HepG2 (cell line): ENCODE measurements at regions not wholly inside any gene's neighbourhood (a gene's known extent, or its start where the extent isn't known, plus 50 kb on each side); places are given as distances from the start of the nearest gene placed in this dataset.

Experiments
- ATAC-seq: fragments of 200-7000 bp; cut with Tn5 transposase; 3 replicates; pipeline ENCODE4 v1.9.1; 2020; ENCODE audit warnings: mild to moderate bottlenecking, moderate library complexity
- BruUV-seq: library from RNA; stranded (reverse); fragments of 400-500 nt; replicated peaks from 2 replicates; lab custom pipeline; 2021; lab: Mats Ljungman, UMichigan
- CTCF ChIA-PET: fragments of 300-600 bp; formaldehyde crosslinking; extraction: SDS; loops from one replicate; lab custom pipeline; 2021; ENCODE audit warnings: low total read pairs, inconsistent platforms, low intra/inter-chr PET ratio; lab: Yijun Ruan, JAX
- POLR2A ChIA-PET: fragments of 350-600 bp; sonication (Branson Sonifier 250); formaldehyde crosslinking; loops from one replicate; lab custom pipeline; 2020; ENCODE audit warnings: antibody characterized with exemption, inconsistent platforms; lab: Yijun Ruan, JAX
- DNase-seq: peaks from one replicate; pipeline ENCODE4 v3.0.0-alpha.2; 2015; ENCODE audit warnings: low spot score
- FAIRE-seq: peaks from 3 replicates; lab custom pipeline; 2011; peaks lifted over from hg19 to GRCh38; lab: Jason Lieb, UNC
- H2AFZ ChIP-seq: one replicate; pipeline ENCODE4 v1.6.1; 2011; ENCODE audit warnings: low read length, inconsistent platforms
- H3K27ac ChIP-seq: fragments of 300-600 bp; 3 replicates; pipeline ENCODE4 v1.8.0; 2011; ENCODE audit warnings: mixed run types, mild to moderate bottlenecking, mixed read lengths, low read length, inconsistent platforms; ENCODE audit not compliant: insufficient read depth; ENCODE audit errors: extremely low read length
- H3K27me3 ChIP-seq, 2 experiments: fragments of 200-600 bp in 1 of 2; 2 replicates in 1 of 2; 3 replicates in 1 of 2; pipeline versions ENCODE4 v1.6.0 to v1.8.0; 2011; ENCODE audit warnings: low read length in 2 of 2, mild to moderate bottlenecking in 2 of 2, moderate library complexity in 2 of 2, inconsistent platforms in 1 of 2; ENCODE audit not compliant: insufficient read depth in 2 of 2, control insufficient read depth in 1 of 2
- H3K36me3 ChIP-seq, 2 experiments: fragments of 200-600 bp in 1 of 2; replicated peaks in 1 of 2; 2 replicates in 1 of 2; 3 replicates in 1 of 2; pipeline versions ENCODE4 v1.5.1 to v1.8.0; 2011; ENCODE audit warnings: low read length in 2 of 2, inconsistent platforms in 1 of 2; ENCODE audit not compliant: insufficient read depth in 2 of 2, control insufficient read depth in 1 of 2
- H3K4me1 ChIP-seq: 2 replicates; pipeline ENCODE4 v1.5.1; 2012; ENCODE audit warnings: low read length, inconsistent platforms; ENCODE audit not compliant: insufficient read depth
- H3K4me2 ChIP-seq: 2 replicates; pipeline ENCODE4 v1.6.0; 2011; ENCODE audit warnings: low read depth, low read length, inconsistent platforms
- H3K4me3 ChIP-seq, 3 experiments: fragments of 200-600 bp in 1 of 3; sonication (generic), shearing (Covaris generic) in 1 of 3; replicated peaks in 1 of 3; 2 replicates each; pipeline ENCODE4 v1.5.1; 2011 to 2016; ENCODE audit warnings: low read length in 3 of 3, inconsistent platforms in 2 of 3, low read depth in 2 of 3, mild to moderate bottlenecking in 2 of 3, control low read depth in 1 of 3, mixed read lengths in 1 of 3; ENCODE audit not compliant: insufficient read depth in 1 of 3
- H3K79me2 ChIP-seq: one replicate; pipeline ENCODE4 v1.6.1; 2011; ENCODE audit warnings: low read length, inconsistent platforms; ENCODE audit not compliant: insufficient read depth
- H3K9ac ChIP-seq: 2 replicates; pipeline ENCODE4 v1.6.0; 2011; ENCODE audit warnings: mild to moderate bottlenecking, low read depth, low read length, inconsistent platforms; ENCODE audit not compliant: insufficient read depth
- H3K9me3 ChIP-seq: 2 replicates; pipeline ENCODE4 v1.5.1; 2012; ENCODE audit warnings: mild to moderate bottlenecking, low read length
- H4K20me1 ChIP-seq: 2 replicates; pipeline ENCODE4 v1.6.0; 2011; ENCODE audit warnings: inconsistent platforms, mild to moderate bottlenecking, low read length, moderate library complexity; ENCODE audit not compliant: insufficient read depth
- FLYWCH1 ChIP-seq: sonication (generic); formaldehyde crosslinking; IDR thresholded peaks from 2 replicates; pipeline ENCODE4 v1.8.1; 2023; ENCODE audit warnings: mild to moderate bottlenecking, missing genetic modification reagents
- IRF2 ChIP-seq: IDR thresholded peaks from 2 replicates; pipeline ENCODE4 v1.6.1; 2018; ENCODE audit warnings: missing genetic modification reagents, missing compliant biosample characterization
- MAFG ChIP-seq: sonication (generic); formaldehyde crosslinking; IDR thresholded peaks from 2 replicates; pipeline ENCODE4 v1.5.1; 2020; ENCODE audit warnings: mild to moderate bottlenecking, missing genetic modification reagents
- NR1H2 ChIP-seq: sonication (generic); formaldehyde crosslinking; IDR thresholded peaks from 2 replicates; pipeline ENCODE4 v1.8.1; 2022; ENCODE audit warnings: low read depth, missing genetic modification reagents, borderline replicate concordance
- RBAK ChIP-seq: sonication (generic); formaldehyde crosslinking; IDR thresholded peaks from 2 replicates; pipeline ENCODE4 v1.5.1; 2020; ENCODE audit warnings: mild to moderate bottlenecking, missing genetic modification reagents
- SRSF9 ChIP-seq: fragments of 200-400 bp; formaldehyde crosslinking; IDR thresholded peaks from 2 replicates; pipeline ENCODE4 v1.6.1; 2018; ENCODE audit warnings: borderline replicate concordance, mild to moderate bottlenecking, low read depth, low read length; ENCODE audit not compliant: insufficient read depth, poor library complexity, severe bottlenecking
- TEF ChIP-seq: sonication (generic); formaldehyde crosslinking; IDR thresholded peaks from 2 replicates; pipeline ENCODE4 v1.5.0; 2020; ENCODE audit warnings: missing genetic modification reagents
- TGIF2 ChIP-seq: IDR thresholded peaks from 2 replicates; pipeline ENCODE4 v1.6.1; 2016; ENCODE audit warnings: control low read depth, missing compliant biosample characterization
- TSC22D2 ChIP-seq: sonication (generic); formaldehyde crosslinking; IDR thresholded peaks from 2 replicates; pipeline ENCODE4 v1.5.1; 2020; ENCODE audit warnings: missing genetic modification reagents, mild to moderate bottlenecking, borderline replicate concordance
- ZNF430 ChIP-seq: sonication (generic); formaldehyde crosslinking; IDR thresholded peaks from 2 replicates; pipeline ENCODE4 v1.9.0; 2021; ENCODE audit warnings: mild to moderate bottlenecking, missing genetic modification reagents
- ZNF572 ChIP-seq: sonication (generic); formaldehyde crosslinking; IDR thresholded peaks from 2 replicates; pipeline ENCODE4 v1.5.1; 2020; ENCODE audit warnings: mild to moderate bottlenecking, missing genetic modification reagents
- ZNF614 ChIP-seq: IDR thresholded peaks from 2 replicates; pipeline ENCODE4 v1.6.1; 2018; ENCODE audit warnings: missing biosample characterization, missing genetic modification reagents, inconsistent platforms, borderline replicate concordance
- ZNF768 ChIP-seq: sonication (generic); formaldehyde crosslinking; IDR thresholded peaks from 2 replicates; pipeline ENCODE4 v1.4.0; 2020; ENCODE audit warnings: missing genetic modification reagents
- ZSCAN25 ChIP-seq: sonication (generic); formaldehyde crosslinking; IDR thresholded peaks from 2 replicates; pipeline ENCODE4 v1.8.0; 2022; ENCODE audit warnings: mild to moderate bottlenecking, missing genetic modification reagents
- WGBS: methylation state at CpG from one replicate; pipeline ENCODE4 v1.1.6; 2017; ENCODE audit warnings: low lambda C conversion rate; 5-methylcytosine and 5-hydroxymethylcytosine counted together
- in situ Hi-C: cut with HindIII; loops from 2 replicates; pipeline ENCODE4 v1.10.0; 2017; ENCODE audit warnings: low pct_unique_long_range_greater_than_20kb; ENCODE audit not compliant: extremely low pct_ligation_motif_present
- intact Hi-C: fragments of 100-400 bp; cut with micrococcal nuclease; formaldehyde crosslinking; loops from one replicate; pipeline ENCODE4 v1.10.0; 2022; ENCODE audit not compliant: unreplicated experiment

GRCh38 chr4:71148545-71148944 is 155.1 kb downstream of the DCK start:
- H3K9ac ChIP-seq: no peak overlapping the region
- H3K79me2 ChIP-seq: no peaks in the 10 kb centered on the region
- H3K27ac ChIP-seq: no peak overlapping the region
- ChIA-PET CTCF (no interaction called here), POLR2A (no interaction called here)
- H3K4me2 ChIP-seq: no peak overlapping the region
- FAIRE-seq: no peak
- no peaks in the 10 kb centered on the region for H3K4me1 ChIP-seq
- in situ Hi-C loops (no loop called here), intact Hi-C loops (no loop called here)
- H3K27me3 ChIP-seq: no peaks in the 10 kb centered on the region
- no peak for ATAC-seq
- WGBS: 0% methylated on average over 1 of the region's 1 CpG
- TF ChIP-seq MAFG (CRISPR knock-in tag) (no peak), FLYWCH1 (CRISPR knock-in tag) (no peak), NR1H2 (CRISPR knock-in tag) (no peak), ZNF614 (CRISPR knock-in tag) (no peak), IRF2 (CRISPR knock-in tag) (no peak), TEF (CRISPR knock-in tag) (no peak), RBAK (no peak), TGIF2 (no peak), ZNF430 (CRISPR knock-in tag) (no peak), TSC22D2 (CRISPR knock-in tag) (no peak), ZSCAN25 (no peak), SRSF9 (no peak), ZNF768 (CRISPR knock-in tag) (no peak), ZNF572 (no peak)
- H2AFZ ChIP-seq: no peak overlapping the region
- no peaks in the 10 kb centered on the region for H4K20me1 ChIP-seq
- BruUV-seq: no TSS peak
- DNase-seq: no peak
- H3K4me3 ChIP-seq: no peak overlapping the region
- H3K36me3 ChIP-seq: no peaks in the 10 kb centered on the region
- no peaks in the 10 kb centered on the region for H3K9me3 ChIP-seq
